Hippocampal formation (tissue), 2 donors: ENCODE measurements at regions not wholly inside any gene's neighbourhood (a gene's known extent, or its start where the extent isn't known, plus 50 kb on each side); places are given as distances from the start of the nearest gene placed in this dataset.

Source experiments
- DNase-seq, 2 donors: peaks; one replicate each; lab custom pipeline; 2025; lab: John Stamatoyannopoulos, UW

- DNase-seq: peak; percentile 77 to 89
These were observed 154.2 kb upstream of the PRMT8 start for GRCh38 chr12:3336606-3337311.

GRCh38 chr12:3337944-3338343 is 153.1 kb upstream of the PRMT8 start:
- no peak for DNase-seq

GRCh38 chr12:3339221-3339620 is 151.8 kb upstream of the PRMT8 start:
- DNase-seq: no peak

- no peak for DNase-seq
These were observed 149.4 kb upstream of the PRMT8 start for GRCh38 chr12:3341594-3341993.

- peak; percentile 14 to 60 for DNase-seq
These were observed 149.0 kb upstream of the PRMT8 start for GRCh38 chr12:3342051-3342450.

GRCh38 chr12:3348055-3348454 is 142.9 kb upstream of the PRMT8 start:
- no peak for DNase-seq

GRCh38 chr12:3350432-3350831 is 140.6 kb upstream of the PRMT8 start:
- DNase-seq: no peak

- DNase-seq: no peak
These were observed 139.3 kb upstream of the PRMT8 start for GRCh38 chr12:3351731-3352130.

GRCh38 chr12:3352230-3352629 is 138.8 kb upstream of the PRMT8 start:
- no peak for DNase-seq

GRCh38 chr12:3353621-3354020 is 137.4 kb upstream of the PRMT8 start:
- no peak for DNase-seq

- no peak for DNase-seq
These were observed 136.4 kb upstream of the PRMT8 start for GRCh38 chr12:3354586-3354985.

GRCh38 chr12:3355378-3355900 is 135.6 kb upstream of the PRMT8 start:
- DNase-seq: no peak

- DNase-seq: no peak
These were observed 133.0 kb upstream of the PRMT8 start for GRCh38 chr12:3357950-3358525.

- DNase-seq: no peak
These were observed 131.5 kb upstream of the PRMT8 start for GRCh38 chr12:3359478-3359877.

- DNase-seq: no peak
These were observed 129.9 kb upstream of the PRMT8 start for GRCh38 chr12:3361146-3361545.

- no peak for DNase-seq
These were observed 128.3 kb upstream of the PRMT8 start for GRCh38 chr12:3362737-3363136.

- no peak for DNase-seq
These were observed 127.4 kb upstream of the PRMT8 start for GRCh38 chr12:3363608-3364007.

GRCh38 chr12:3364226-3364625 is 126.8 kb upstream of the PRMT8 start:
- DNase-seq: no peak

GRCh38 chr12:3364661-3365462 is 126.1 kb upstream of the PRMT8 start:
- DNase-seq: no peak

GRCh38 chr12:3365463-3366411 is 125.3 kb upstream of the PRMT8 start:
- no peak for DNase-seq

GRCh38 chr12:3366451-3367110 is 124.4 kb upstream of the PRMT8 start:
- DNase-seq: no peak
